K562 (cell line): ENCODE measurements at regions not wholly inside any gene's neighbourhood (a gene's known extent, or its start where the extent isn't known, plus 50 kb on each side); places are given as distances from the start of the nearest gene placed in this dataset.

ENCODE experiments used
- CSDE1 ChIP-seq, 2 experiments: fragments of 450-650 bp; IDR thresholded peaks; 2 replicates each; pipeline ENCODE4 v1.6.1; 2016; ENCODE audit warnings: mild to moderate bottlenecking in 1 of 2
- ELF2 ChIP-seq: fragments of 250-450 bp; sonication (Bioruptor Pico); IDR thresholded peaks from 2 replicates; pipeline ENCODE4 v1.5.0; 2021; ENCODE audit warnings: mild to moderate bottlenecking
- MITF ChIP-seq: IDR thresholded peaks from 2 replicates; pipeline ENCODE4 v1.6.1; 2014; ENCODE audit warnings: antibody characterized with exemption
- NRF1 ChIP-seq, 2 experiments: fragments of 450-650 bp; IDR thresholded peaks in 1 of 2; conservative IDR thresholded peaks in 1 of 2; 2 replicates each; pipeline ENCODE4 v1.6.1; 2014; ENCODE audit warnings: mild to moderate bottlenecking in 2 of 2
- PTBP1 ChIP-seq: fragments of 200-400 bp; formaldehyde crosslinking; IDR thresholded peaks from 2 replicates; pipeline ENCODE4 v1.6.1; 2017; ENCODE audit warnings: low read depth, low read length
- PURB ChIP-seq: sonication (generic); formaldehyde crosslinking; IDR thresholded peaks from 2 replicates; pipeline ENCODE4 v1.9.0; 2021; ENCODE audit warnings: low read depth, mild to moderate bottlenecking, missing genetic modification reagents
- RBFOX2 ChIP-seq: fragments of 200-400 bp; formaldehyde crosslinking; IDR thresholded peaks from 2 replicates; pipeline ENCODE4 v1.6.1; 2017; ENCODE audit warnings: low read depth, mild to moderate bottlenecking, low read length, moderate library complexity
- ZBTB7A ChIP-seq: IDR thresholded peaks from 2 replicates; pipeline ENCODE4 v1.6.1; 2011; ENCODE audit warnings: low read depth, mild to moderate bottlenecking, low read length, moderate library complexity, borderline replicate concordance; ENCODE audit not compliant: control insufficient read depth
- ZNF639 ChIP-seq, 2 experiments: fragments of 200-800 bp in 1 of 2; sonication (Bioruptor generic) in 1 of 2; sonication (generic) in 1 of 2; formaldehyde crosslinking in 1 of 2; IDR thresholded peaks in 1 of 2; conservative IDR thresholded peaks in 1 of 2; 2 replicates each; pipeline versions ENCODE4 v1.5.0 to v1.6.1; 2016 to 2020; ENCODE audit warnings: missing compliant biosample characterization in 1 of 2, missing genetic modification characterization in 1 of 2, missing genetic modification reagents in 1 of 2
- TF ChIP-seq, protein P1 (sequence below), 2 experiments: fragments of 450-650 bp in 1 of 2; sonication (generic) in 1 of 2; formaldehyde crosslinking in 1 of 2; IDR thresholded peaks in 1 of 2; conservative IDR thresholded peaks in 1 of 2; 2 replicates each; pipeline versions ENCODE4 v1.6.1 to v1.8.1; 2016 to 2023; ENCODE audit warnings: mild to moderate bottlenecking in 2 of 2, moderate library complexity in 2 of 2, inconsistent platforms in 1 of 2, missing genetic modification reagents in 1 of 2
- TF ChIP-seq, protein P2 (sequence below): fragments of 450-650 bp; formaldehyde crosslinking; IDR thresholded peaks from 2 replicates; pipeline ENCODE4 v1.4.0; 2020; ENCODE audit warnings: mild to moderate bottlenecking, moderate library complexity
- TF ChIP-seq, protein P3 (sequence below): fragments of 450-650 bp; IDR thresholded peaks from 2 replicates; pipeline ENCODE4 v1.6.1; 2017; ENCODE audit warnings: antibody characterized with exemption
- TF ChIP-seq, protein P4 (sequence below): sonication (generic); formaldehyde crosslinking; IDR thresholded peaks from 2 replicates; pipeline ENCODE4 v1.8.0; 2022; ENCODE audit warnings: mild to moderate bottlenecking, missing genetic modification reagents

DNA sequence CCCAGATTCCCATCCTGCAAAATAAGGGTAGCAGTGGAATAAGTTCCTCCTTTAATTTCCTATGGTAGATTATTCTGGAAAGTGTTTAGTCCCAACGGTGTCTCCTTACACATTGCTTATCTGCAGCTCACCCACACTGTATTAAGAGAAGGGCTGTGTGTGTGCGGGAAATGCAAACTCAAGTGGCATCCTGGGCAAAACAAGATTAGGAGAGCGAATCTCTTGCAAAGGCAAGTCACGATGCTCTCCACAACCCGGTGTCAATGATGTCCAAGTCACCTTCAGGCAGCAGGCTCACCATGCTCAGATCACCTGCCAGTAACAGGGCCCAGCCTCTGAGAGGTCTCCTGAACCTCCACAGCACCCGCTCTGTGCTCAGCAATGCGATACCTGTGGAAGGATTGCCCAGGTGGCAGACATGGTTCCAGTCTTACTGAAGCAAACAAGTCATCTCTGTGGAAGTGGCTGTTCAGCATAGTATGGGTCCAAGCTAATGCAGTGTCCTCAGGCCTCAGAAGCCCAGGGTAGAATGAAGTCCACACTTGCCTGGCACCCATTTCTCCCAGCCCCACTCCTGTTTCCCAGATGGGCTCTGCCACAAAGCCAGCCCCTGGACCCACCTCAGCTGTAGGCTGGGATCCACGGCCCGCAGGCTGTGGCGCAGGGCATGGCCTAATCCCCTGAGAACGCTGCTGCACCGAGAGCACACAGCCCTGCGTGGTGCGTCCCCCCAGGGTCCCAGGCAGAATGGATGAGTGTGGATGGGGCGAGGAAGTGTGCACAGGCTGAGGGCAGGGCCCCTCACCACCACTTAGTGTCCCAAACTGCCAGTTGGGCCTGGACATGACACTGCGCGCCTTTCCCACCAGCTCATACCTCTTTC, 101.2 kb downstream of the PXDC1 start (continued):
- TF ChIP-seq, protein P1, sequence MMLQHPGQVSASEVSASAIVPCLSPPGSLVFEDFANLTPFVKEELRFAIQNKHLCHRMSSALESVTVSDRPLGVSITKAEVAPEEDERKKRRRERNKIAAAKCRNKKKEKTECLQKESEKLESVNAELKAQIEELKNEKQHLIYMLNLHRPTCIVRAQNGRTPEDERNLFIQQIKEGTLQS (IDR thresholded peaks at IDR 0.05): no peak
- TF ChIP-seq, protein P1 (CRISPR knock-in tag; conservative IDR thresholded peaks at IDR 0.05): no peak
- TF ChIP-seq PURB (CRISPR knock-in tag) (no peak), RBFOX2 (peak; percentile 50), ZBTB7A (no peak; the same call in 1 of the 2 replicates), ELF2 (no peak), ZNF639 (CRISPR knock-in tag; conservative IDR thresholded peaks at IDR 0.05 in 1 of 2, IDR thresholded peaks at IDR 0.05 in 1 of 2) (peak in 1 of 2 experiments; percentile 21; a peak in 1 of 4 replicates), CSDE1 (IDR thresholded peaks at IDR 0.05) (no peak), NRF1 (conservative IDR thresholded peaks at IDR 0.05 in 1 of 2, IDR thresholded peaks at IDR 0.05 in 1 of 2) (no peak), PTBP1 (no peak), MITF (no peak)
- TF ChIP-seq, protein P2, sequence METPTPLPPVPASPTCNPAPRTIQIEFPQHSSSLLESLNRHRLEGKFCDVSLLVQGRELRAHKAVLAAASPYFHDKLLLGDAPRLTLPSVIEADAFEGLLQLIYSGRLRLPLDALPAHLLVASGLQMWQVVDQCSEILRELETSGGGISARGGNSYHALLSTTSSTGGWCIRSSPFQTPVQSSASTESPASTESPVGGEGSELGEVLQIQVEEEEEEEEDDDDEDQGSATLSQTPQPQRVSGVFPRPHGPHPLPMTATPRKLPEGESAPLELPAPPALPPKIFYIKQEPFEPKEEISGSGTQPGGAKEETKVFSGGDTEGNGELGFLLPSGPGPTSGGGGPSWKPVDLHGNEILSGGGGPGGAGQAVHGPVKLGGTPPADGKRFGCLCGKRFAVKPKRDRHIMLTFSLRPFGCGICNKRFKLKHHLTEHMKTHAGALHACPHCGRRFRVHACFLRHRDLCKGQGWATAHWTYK (CRISPR knock-in tag): no peak
- TF ChIP-seq, protein P3, sequence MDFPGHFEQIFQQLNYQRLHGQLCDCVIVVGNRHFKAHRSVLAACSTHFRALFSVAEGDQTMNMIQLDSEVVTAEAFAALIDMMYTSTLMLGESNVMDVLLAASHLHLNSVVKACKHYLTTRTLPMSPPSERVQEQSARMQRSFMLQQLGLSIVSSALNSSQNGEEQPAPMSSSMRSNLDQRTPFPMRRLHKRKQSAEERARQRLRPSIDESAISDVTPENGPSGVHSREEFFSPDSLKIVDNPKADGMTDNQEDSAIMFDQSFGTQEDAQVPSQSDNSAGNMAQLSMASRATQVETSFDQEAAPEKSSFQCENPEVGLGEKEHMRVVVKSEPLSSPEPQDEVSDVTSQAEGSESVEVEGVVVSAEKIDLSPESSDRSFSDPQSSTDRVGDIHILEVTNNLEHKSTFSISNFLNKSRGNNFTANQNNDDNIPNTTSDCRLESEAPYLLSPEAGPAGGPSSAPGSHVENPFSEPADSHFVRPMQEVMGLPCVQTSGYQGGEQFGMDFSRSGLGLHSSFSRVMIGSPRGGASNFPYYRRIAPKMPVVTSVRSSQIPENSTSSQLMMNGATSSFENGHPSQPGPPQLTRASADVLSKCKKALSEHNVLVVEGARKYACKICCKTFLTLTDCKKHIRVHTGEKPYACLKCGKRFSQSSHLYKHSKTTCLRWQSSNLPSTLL: no peak
- TF ChIP-seq, protein P4, sequence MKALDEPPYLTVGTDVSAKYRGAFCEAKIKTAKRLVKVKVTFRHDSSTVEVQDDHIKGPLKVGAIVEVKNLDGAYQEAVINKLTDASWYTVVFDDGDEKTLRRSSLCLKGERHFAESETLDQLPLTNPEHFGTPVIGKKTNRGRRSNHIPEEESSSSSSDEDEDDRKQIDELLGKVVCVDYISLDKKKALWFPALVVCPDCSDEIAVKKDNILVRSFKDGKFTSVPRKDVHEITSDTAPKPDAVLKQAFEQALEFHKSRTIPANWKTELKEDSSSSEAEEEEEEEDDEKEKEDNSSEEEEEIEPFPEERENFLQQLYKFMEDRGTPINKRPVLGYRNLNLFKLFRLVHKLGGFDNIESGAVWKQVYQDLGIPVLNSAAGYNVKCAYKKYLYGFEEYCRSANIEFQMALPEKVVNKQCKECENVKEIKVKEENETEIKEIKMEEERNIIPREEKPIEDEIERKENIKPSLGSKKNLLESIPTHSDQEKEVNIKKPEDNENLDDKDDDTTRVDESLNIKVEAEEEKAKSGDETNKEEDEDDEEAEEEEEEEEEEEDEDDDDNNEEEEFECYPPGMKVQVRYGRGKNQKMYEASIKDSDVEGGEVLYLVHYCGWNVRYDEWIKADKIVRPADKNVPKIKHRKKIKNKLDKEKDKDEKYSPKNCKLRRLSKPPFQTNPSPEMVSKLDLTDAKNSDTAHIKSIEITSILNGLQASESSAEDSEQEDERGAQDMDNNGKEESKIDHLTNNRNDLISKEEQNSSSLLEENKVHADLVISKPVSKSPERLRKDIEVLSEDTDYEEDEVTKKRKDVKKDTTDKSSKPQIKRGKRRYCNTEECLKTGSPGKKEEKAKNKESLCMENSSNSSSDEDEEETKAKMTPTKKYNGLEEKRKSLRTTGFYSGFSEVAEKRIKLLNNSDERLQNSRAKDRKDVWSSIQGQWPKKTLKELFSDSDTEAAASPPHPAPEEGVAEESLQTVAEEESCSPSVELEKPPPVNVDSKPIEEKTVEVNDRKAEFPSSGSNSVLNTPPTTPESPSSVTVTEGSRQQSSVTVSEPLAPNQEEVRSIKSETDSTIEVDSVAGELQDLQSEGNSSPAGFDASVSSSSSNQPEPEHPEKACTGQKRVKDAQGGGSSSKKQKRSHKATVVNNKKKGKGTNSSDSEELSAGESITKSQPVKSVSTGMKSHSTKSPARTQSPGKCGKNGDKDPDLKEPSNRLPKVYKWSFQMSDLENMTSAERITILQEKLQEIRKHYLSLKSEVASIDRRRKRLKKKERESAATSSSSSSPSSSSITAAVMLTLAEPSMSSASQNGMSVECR: no peak
